Brain microvascular endothelial cell (primary cell): ENCODE measurements at regions not wholly inside any gene's neighbourhood (a gene's known extent, or its start where the extent isn't known, plus 50 kb on each side); places are given as distances from the start of the nearest gene placed in this dataset.

ENCODE experiments used
- DNase-seq: peaks from one replicate; pipeline ENCODE4 v3.0.0-alpha.2; 2020
- H3K27ac ChIP-seq: fragments of 250-450 bp; sonication (Bioruptor Pico); 2 replicates; pipeline ENCODE4 v1.5.1; 2020; ENCODE audit warnings: mild to moderate bottlenecking, moderate library complexity
- H3K27me3 ChIP-seq: fragments of 250-450 bp; sonication (Bioruptor Pico); replicated peaks from 2 replicates; pipeline ENCODE4 v1.5.1; 2020; ENCODE audit warnings: mild to moderate bottlenecking
- H3K36me3 ChIP-seq: fragments of 250-450 bp; sonication (Bioruptor Pico); replicated peaks from 2 replicates; pipeline ENCODE4 v1.5.1; 2020; ENCODE audit warnings: mild to moderate bottlenecking
- H3K4me3 ChIP-seq: 2 replicates; pipeline ENCODE4 v1.5.1; 2011; ENCODE audit warnings: low read depth, mild to moderate bottlenecking, control low read depth, low read length, moderate library complexity
- CTCF ChIP-seq: IDR thresholded peaks from 2 replicates; pipeline ENCODE4 v1.5.1; 2011; ENCODE audit warnings: low read depth, mild to moderate bottlenecking, moderate library complexity, low read length, control low read depth, inconsistent platforms; ENCODE audit errors: missing control alignments
- in situ Hi-C: cut with HindIII; loops from 2 replicates; pipeline ENCODE4 v1.10.0; 2017; ENCODE audit warnings: low sequenced_read_pairs, low pct_ligation_motif_present

DNA sequence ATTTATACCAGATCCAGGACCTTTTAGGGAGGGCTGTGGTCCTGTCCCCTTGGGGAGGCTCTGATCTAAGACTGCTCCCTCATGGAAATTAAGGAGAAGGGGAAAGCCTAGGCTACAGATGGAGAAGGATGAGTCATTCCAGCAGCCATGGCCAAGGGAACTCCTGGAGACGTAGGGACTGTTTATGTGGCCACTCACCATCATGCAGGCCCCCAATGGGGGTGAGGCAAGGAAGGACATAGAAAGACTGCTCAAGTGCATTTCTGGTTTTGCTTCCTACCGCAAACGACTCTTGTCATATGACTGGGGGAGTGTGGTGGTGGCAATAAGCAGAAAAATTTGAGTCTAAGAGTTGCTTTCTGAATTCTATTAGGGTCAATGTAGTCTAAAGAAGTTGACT is 54.0 kb upstream of the CYP1B1 start:
- H3K4me3 ChIP-seq = no peak overlapping the region
- DNase-seq = no peak
- in situ Hi-C loops = no loop called here
- no peaks in the 10 kb centered on the region for H3K27me3 ChIP-seq
- TF ChIP-seq CTCF = no peak
- no peaks in the 10 kb centered on the region for H3K36me3 ChIP-seq
- no peak overlapping the region for H3K27ac ChIP-seq

DNA sequence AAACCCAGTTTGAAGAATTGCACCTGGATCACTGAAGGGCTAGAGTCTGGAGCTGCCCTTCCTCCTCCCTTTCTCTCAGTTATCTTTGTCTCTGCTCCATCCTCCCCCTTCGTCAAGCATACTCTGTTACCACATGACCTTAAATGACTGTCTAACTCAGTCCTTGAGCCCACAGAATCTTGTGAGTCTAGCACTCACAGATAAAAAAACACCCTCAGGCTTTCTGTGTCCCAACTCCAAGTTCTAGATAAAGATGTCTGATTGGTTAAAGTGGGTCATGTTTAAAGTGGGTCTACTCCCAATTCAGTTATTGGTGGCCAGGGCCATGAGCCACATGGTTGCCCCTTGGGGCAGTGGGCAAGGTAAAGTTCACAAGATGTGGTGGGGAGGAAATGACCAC is 53.5 kb upstream of the CYP1B1 start:
- TF ChIP-seq CTCF = no peak
- H3K4me3 ChIP-seq = no peak overlapping the region
- H3K27me3 ChIP-seq = no peaks in the 10 kb centered on the region
- H3K27ac ChIP-seq = no peak overlapping the region
- no peak for DNase-seq
- no peaks in the 10 kb centered on the region for H3K36me3 ChIP-seq
- in situ Hi-C loops = no loop called here

DNA sequence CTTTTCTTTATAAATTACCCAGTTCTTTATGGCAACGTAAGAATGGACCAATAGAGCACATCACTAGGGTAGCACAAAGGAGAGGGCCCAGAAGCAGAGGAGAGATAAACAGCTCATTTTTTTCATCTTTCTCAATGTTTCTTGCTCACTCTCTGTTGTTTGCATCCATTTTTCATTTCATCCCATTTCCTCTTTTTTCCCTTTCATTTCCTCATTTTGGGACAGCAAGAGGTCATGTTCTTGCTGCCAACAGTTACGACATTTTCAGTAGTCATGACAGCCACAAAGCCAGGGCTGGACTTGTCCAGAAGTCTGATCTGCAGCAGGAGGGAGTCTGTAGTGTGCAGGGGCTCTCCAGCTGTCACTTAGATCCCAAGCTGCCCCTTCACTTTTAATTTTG is 52.7 kb upstream of the CYP1B1 start:
- Histone ChIP-seq H3K27me3 (no peaks in the 10 kb centered on the region), H3K36me3 (no peaks in the 10 kb centered on the region), H3K27ac (no peak overlapping the region), H3K4me3 (no peak overlapping the region)
- in situ Hi-C loops = no loop called here
- DNase-seq = no peak
- TF ChIP-seq CTCF = no peak

GRCh38 chr2:38127277-38127676 is 51.3 kb upstream of the CYP1B1 start:
- no peak for DNase-seq
- Histone ChIP-seq H3K27me3 (no peaks in the 10 kb centered on the region), H3K27ac (no peak overlapping the region), H3K4me3 (no peak overlapping the region), H3K36me3 (no peaks in the 10 kb centered on the region)
- in situ Hi-C loops = no loop called here
- TF ChIP-seq CTCF = no peak

GRCh38 chr2:38125842-38126241 is 49.9 kb upstream of the CYP1B1 start:
- no peak for TF ChIP-seq CTCF
- Histone ChIP-seq H3K27ac (no peak overlapping the region), H3K4me3 (no peak overlapping the region), H3K27me3 (no peaks in the 10 kb centered on the region), H3K36me3 (no peaks in the 10 kb centered on the region)
- in situ Hi-C loops = no loop called here
- no peak for DNase-seq
